Upper lobe of left lung (tissue), 6 donors: ENCODE measurements at regions not wholly inside any gene's neighbourhood (a gene's known extent, or its start where the extent isn't known, plus 50 kb on each side); places are given as distances from the start of the nearest gene placed in this dataset.

Experiments
- ATAC-seq, 2 donors: fragments of 200-7000 bp; cut with Tn5 transposase; one replicate each; pipeline ENCODE4 v1.9.1; 2022; ENCODE audit warnings: mild to moderate bottlenecking in 2 of 2, moderate library complexity in 2 of 2; ENCODE audit not compliant: low FRiP score in 2 of 2
- DNase-seq, 2 donors: peaks; one replicate each; pipeline ENCODE4 v3.0.0-alpha.2; 2019 to 2020
- H3K27ac ChIP-seq, 4 donors: fragments of 200-600 bp; sonication (generic); one replicate each; pipeline ENCODE4 v1.5.1; 2016 to 2019
- H3K27me3 ChIP-seq, 4 donors: fragments of 200-600 bp; sonication (generic); one replicate each; pipeline ENCODE4 v1.5.1; 2017 to 2019
- H3K36me3 ChIP-seq, 4 donors: fragments of 200-600 bp; sonication (generic); one replicate each; pipeline ENCODE4 v1.5.1; 2016 to 2019
- H3K4me1 ChIP-seq, 4 donors: fragments of 200-600 bp; sonication (generic); one replicate each; pipeline ENCODE4 v1.5.1; 2018 to 2019
- H3K4me3 ChIP-seq, 4 donors: fragments of 200-600 bp; sonication (generic); one replicate each; pipeline ENCODE4 v1.5.1; 2017 to 2019; ENCODE audit warnings: mild to moderate bottlenecking in 2 of 4, moderate library complexity in 1 of 4
- H3K9me3 ChIP-seq, 4 donors: fragments of 200-600 bp; sonication (generic); one replicate each; pipeline ENCODE4 v1.5.1; 2018 to 2019
- EP300 ChIP-seq, 4 donors: sonication (generic); formaldehyde crosslinking; IDR thresholded peaks; one replicate each; pipeline ENCODE4 v1.5.1; 2017; ENCODE audit warnings: antibody characterized with exemption in 4 of 4, control low read depth in 2 of 4
- POLR2A ChIP-seq, 4 donors: fragments of 450-650 bp; IDR thresholded peaks; one replicate each; pipeline ENCODE4 v1.5.1; 2016 to 2017; ENCODE audit warnings: antibody characterized with exemption in 4 of 4, mild to moderate bottlenecking in 2 of 4
- POLR2AphosphoS5 ChIP-seq, 2 donors: sonication (generic); formaldehyde crosslinking; IDR thresholded peaks; one replicate each; pipeline ENCODE4 v1.5.1; 2017; ENCODE audit warnings: antibody characterized with exemption in 2 of 2
- WGBS, 2 donors: methylation state at CpG; one replicate each; pipeline ENCODE4 v1.1.5; 2017 to 2018; 5-methylcytosine and 5-hydroxymethylcytosine counted together
- TF ChIP-seq, protein P1 (sequence below), 6 experiments: fragments of 450-650 bp in 4 of 6; fragments of 200-600 bp in 2 of 6; sonication (generic) in 2 of 6; IDR thresholded peaks; one replicate each; pipeline ENCODE4 v1.5.1; 2016 to 2019; ENCODE audit warnings: antibody characterized with exemption in 6 of 6
- donor health status: DM: no; HTN: no; CAD: no; lungs with moderate emphysema.
- donor health status: DM: no; HTN: yes; CAD: no; lungs with severe emphysema.

- no peaks in the 10 kb centered on the region for H3K9me3 ChIP-seq
- no peak for ATAC-seq
- H3K36me3 ChIP-seq, result no peaks in the 10 kb centered on the region
- no peak for DNase-seq
- no peak overlapping the region for H3K4me3 ChIP-seq
- H3K4me1 ChIP-seq, result no peaks in the 10 kb centered on the region
- WGBS, 2 donors, result 33 to 49% methylated on average over 2 of the region's 2 CpGs
- no peaks in the 10 kb centered on the region for H3K27me3 ChIP-seq
- TF ChIP-seq, protein P1, sequence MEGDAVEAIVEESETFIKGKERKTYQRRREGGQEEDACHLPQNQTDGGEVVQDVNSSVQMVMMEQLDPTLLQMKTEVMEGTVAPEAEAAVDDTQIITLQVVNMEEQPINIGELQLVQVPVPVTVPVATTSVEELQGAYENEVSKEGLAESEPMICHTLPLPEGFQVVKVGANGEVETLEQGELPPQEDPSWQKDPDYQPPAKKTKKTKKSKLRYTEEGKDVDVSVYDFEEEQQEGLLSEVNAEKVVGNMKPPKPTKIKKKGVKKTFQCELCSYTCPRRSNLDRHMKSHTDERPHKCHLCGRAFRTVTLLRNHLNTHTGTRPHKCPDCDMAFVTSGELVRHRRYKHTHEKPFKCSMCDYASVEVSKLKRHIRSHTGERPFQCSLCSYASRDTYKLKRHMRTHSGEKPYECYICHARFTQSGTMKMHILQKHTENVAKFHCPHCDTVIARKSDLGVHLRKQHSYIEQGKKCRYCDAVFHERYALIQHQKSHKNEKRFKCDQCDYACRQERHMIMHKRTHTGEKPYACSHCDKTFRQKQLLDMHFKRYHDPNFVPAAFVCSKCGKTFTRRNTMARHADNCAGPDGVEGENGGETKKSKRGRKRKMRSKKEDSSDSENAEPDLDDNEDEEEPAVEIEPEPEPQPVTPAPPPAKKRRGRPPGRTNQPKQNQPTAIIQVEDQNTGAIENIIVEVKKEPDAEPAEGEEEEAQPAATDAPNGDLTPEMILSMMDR (IDR thresholded peaks at IDR 0.05), result no peak
- no peak for TF ChIP-seq POLR2A (IDR thresholded peaks at IDR 0.05)
- no peak for TF ChIP-seq EP300 (IDR thresholded peaks at IDR 0.05)
- no peak for TF ChIP-seq POLR2AphosphoS5 (IDR thresholded peaks at IDR 0.05)
- H3K27ac ChIP-seq, result peak overlapping the region in 1 of 4 donors; percentile 8
These were observed 438.5 kb upstream of the PLXNA2 start for GRCh38 chr1:208682664-208683013.

DNA sequence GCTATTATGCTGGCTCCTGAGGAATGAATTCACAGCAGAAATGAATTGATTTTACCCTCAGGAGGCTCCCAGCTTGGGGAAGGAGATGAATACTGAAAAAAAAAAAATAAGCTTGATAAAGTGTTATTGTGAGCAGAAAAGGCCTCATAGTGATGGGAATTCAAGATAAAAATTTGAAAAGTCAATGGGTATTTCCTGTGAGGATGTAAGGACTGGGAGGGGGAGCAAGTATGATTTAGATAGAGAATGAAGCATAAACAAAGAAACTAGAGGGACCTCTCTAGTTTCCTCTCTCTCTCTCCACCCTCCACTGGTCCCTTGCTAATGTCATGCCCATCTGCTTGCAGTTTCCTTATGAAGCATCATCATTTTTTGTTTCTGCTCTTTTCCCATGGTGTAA, 439.0 kb upstream of the PLXNA2 start:
- H3K4me1 ChIP-seq, result no peaks in the 10 kb centered on the region
- no peaks in the 10 kb centered on the region for H3K27me3 ChIP-seq
- H3K9me3 ChIP-seq, result no peaks in the 10 kb centered on the region
- TF ChIP-seq EP300 (IDR thresholded peaks at IDR 0.05) (no peak), POLR2AphosphoS5 (IDR thresholded peaks at IDR 0.05) (no peak), POLR2A (IDR thresholded peaks at IDR 0.05) (no peak)
- TF ChIP-seq, protein P1 (IDR thresholded peaks at IDR 0.05), result no peak
- H3K27ac ChIP-seq, result no peak overlapping the region
- H3K36me3 ChIP-seq, result no peaks in the 10 kb centered on the region
- no peak for DNase-seq
- no peak for ATAC-seq
- H3K4me3 ChIP-seq, result no peak overlapping the region

DNA sequence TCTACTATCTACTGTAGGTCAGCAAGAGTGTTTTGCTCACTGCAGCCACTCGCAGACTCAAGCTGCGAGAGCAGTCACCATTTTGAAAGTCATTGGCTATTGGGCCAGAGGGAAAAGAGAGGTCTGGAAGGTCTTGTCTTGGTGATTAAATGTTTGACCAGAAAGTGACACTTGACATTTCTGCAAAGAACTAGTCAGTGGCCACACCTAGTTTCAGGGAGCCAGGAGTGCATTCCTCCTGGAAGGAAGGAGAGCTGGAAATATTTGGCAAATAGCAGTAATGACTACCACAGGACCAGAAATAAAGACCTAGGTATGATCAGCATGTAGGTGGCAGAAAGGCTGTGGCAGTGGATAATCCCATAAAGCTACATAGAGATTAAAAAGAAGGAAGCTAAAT, 440.0 kb upstream of the PLXNA2 start:
- peak in 1 of 2 donors; percentile 34 for DNase-seq
- Histone ChIP-seq H3K36me3 (no peaks in the 10 kb centered on the region), H3K27ac (no peak overlapping the region), H3K4me3 (no peak overlapping the region), H3K9me3 (no peaks in the 10 kb centered on the region), H3K4me1 (no peaks in the 10 kb centered on the region), H3K27me3 (no peaks in the 10 kb centered on the region)
- ATAC-seq, result peak in 1 of 2 donors; percentile 47
- WGBS, 2 donors, result 55 to 79% methylated on average over 2 of the region's 2 CpGs
- no peak for TF ChIP-seq POLR2A (IDR thresholded peaks at IDR 0.05)
- TF ChIP-seq POLR2AphosphoS5 (IDR thresholded peaks at IDR 0.05), result peak in 1 of 2 donors; percentile 35

DNA sequence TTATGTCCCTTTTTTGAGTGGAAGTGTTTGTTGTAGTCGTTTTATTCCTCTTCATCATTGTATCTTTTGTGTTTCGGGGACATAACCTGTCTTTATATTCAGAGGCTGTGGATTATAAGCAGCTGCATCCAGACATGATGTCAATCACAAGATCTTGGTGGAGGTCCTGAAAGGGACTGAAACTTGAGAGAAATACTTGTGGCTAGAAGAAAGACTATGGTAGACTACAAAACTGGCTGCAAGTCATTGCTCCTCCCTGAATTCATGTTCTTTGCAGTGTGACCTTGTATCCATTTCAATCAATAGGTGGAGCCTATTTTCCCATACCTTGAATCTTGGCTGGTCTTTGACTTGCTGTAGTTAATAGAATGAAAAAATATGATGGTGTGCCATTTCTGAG, 442.4 kb upstream of the PLXNA2 start:
- Histone ChIP-seq H3K4me3 (no peak overlapping the region), H3K4me1 (no peaks in the 10 kb centered on the region), H3K27me3 (no peaks in the 10 kb centered on the region), H3K9me3 (no peaks in the 10 kb centered on the region), H3K36me3 (no peaks in the 10 kb centered on the region), H3K27ac (no peak overlapping the region)
- TF ChIP-seq POLR2AphosphoS5 (IDR thresholded peaks at IDR 0.05), result no peak
- TF ChIP-seq, protein P1 (IDR thresholded peaks at IDR 0.05), result no peak
- TF ChIP-seq POLR2A (IDR thresholded peaks at IDR 0.05), result no peak
- no peak for TF ChIP-seq EP300 (IDR thresholded peaks at IDR 0.05)
- DNase-seq (no peak), ATAC-seq (no peak)
- 71 to 76% methylated on average over 2 of the region's 2 CpGs for WGBS, 2 donors

DNA sequence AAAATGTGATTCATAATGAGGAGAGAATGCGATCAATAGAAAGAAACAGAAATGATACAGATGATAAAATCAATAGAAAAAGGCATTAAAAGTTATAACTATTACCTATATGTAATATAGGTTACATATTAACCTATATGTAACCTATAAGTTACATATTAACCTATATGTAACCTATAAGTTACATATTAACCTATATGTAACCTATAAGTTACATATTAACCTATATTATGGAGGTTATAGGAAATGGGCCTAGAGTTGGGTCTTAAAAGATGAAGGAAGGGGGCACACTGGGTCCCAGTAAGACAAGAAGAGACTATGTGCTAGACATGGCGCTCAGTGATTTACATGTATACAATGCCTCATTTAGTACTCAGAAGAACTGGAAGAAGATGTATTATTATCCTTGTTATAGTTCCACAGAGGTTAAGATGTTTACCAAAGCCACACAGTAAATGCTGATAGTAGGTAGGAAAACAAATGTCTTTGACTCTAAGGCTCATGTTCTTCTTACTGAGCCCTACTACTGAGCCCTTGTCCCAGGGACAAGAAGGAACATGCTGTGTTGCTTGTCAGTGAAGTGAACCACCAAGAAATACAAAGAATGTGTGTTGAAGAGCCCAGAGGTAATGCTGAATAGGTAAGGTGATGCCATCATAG, 444.6 kb upstream of the PLXNA2 start:
- 91 to 95% methylated on average over 2 of the region's 2 CpGs for WGBS, 2 donors
- no peak for DNase-seq
- no peak for ATAC-seq

More for the DNA sequence above, 444.6 kb upstream of the PLXNA2 start:
- no peaks in the 10 kb centered on the region for H3K9me3 ChIP-seq
- no peak overlapping the region for H3K27ac ChIP-seq
- H3K36me3 ChIP-seq, result no peaks in the 10 kb centered on the region
- no peak overlapping the region for H3K4me3 ChIP-seq
- no peak for TF ChIP-seq EP300 (IDR thresholded peaks at IDR 0.05)
- TF ChIP-seq POLR2AphosphoS5 (IDR thresholded peaks at IDR 0.05), result no peak
- TF ChIP-seq POLR2A (IDR thresholded peaks at IDR 0.05), result no peak
- TF ChIP-seq, protein P1 (IDR thresholded peaks at IDR 0.05), result no peak
- H3K4me1 ChIP-seq, result no peaks in the 10 kb centered on the region
- H3K27me3 ChIP-seq, result no peaks in the 10 kb centered on the region
